ENCODE measurements at regions not wholly inside any gene's neighbourhood (a gene's known extent, or its start where the extent isn't known, plus 50 kb on each side); places are given as distances from the start of the nearest gene placed in this dataset.
"Not testable (repeated sequence)": the region's sequence is repeated elsewhere in the genome, so short reads cannot be mapped to it uniquely, and the experiment has no call there.

GRCh38 chr5:94057217-94057616 is 315.8 kb upstream of the POU5F2 start:
- Mint-ChIP-seq H3K4me3 (no peak overlapping the region), H3K27me3 (no peaks in the 10 kb centered on the region), H3K4me1 (no peaks in the 10 kb centered on the region), H3K36me3 (ENCODE audit: low read depth) (peaks cover 13% of the 10 kb centered on the region), H3K9me3 (peaks cover 9% of the 10 kb centered on the region), H3K27ac (no peak overlapping the region)
- ChIA-PET CTCF (no interaction called here), POLR2A (no interaction called here)
- DNase-seq: no peak

- H3K27me3 Mint-ChIP-seq, H3K4me3 Mint-ChIP-seq, H3K9me3 Mint-ChIP-seq, H3K4me1 Mint-ChIP-seq, H3K27ac Mint-ChIP-seq, CTCF ChIA-PET, DNase-seq, POLR2A ChIA-PET: not testable (repeated sequence)
- H3K36me3 Mint-ChIP-seq (ENCODE audit: low read depth): peaks cover 25% of the 10 kb centered on the region
Observed at GRCh38 chr5:94049307-94049922, 308.0 kb upstream of the POU5F2 start.

DNA sequence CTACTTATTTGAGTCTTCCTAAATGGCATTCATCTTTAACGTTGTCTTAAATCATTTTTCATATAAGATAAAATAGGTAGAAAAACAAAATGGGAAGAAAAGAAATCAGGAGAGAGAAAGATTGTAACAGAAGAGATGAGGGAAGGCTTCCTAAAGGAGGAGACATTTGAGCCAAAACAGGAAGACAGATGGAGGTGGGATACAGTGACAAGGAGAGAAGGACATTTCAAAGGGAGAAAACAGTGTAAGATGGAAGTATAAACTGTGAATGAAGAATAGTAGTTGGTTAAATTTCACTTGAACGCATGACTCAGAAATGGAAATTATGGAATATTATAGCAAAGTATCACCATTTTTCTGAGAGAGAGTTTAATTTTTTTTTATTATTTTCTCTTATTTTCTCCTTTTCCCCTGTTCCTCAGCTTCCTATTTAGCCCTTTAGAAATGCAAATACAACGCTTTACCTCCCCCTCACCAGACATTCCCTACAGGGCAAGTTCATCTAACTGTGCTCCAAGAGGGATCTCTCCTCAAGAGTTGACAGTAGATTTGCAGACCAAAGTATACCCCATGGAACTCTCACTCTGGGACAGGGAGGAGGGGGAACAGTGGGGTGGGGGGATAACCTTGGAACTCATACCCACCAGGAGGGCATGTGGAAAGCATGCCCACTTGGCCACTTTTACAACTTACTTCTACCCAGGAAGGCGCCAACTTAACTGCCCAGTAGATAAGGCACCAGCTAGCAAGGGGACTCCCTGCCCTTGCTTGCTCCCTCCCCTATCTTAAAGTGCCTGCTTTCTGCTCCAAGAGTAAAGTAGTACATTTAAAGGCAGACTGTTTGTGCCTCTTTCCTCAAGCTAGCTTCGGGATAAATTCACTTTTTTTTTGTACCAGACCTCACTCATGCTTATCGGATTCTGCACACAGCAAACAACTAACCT is 304.7 kb upstream of the POU5F2 start:
- CTCF ChIA-PET: no interaction called here

GRCh38 chr5:94043311-94043710 is 301.9 kb upstream of the POU5F2 start:
- no peak overlapping the region for H3K4me3 Mint-ChIP-seq
- H3K36me3 Mint-ChIP-seq (ENCODE audit: low read depth): peaks cover 38% of the 10 kb centered on the region
- no peaks in the 10 kb centered on the region for H3K27me3 Mint-ChIP-seq
- no peak overlapping the region for H3K27ac Mint-ChIP-seq
- peaks cover 6% of the 10 kb centered on the region for H3K9me3 Mint-ChIP-seq
- no peaks in the 10 kb centered on the region for H3K4me1 Mint-ChIP-seq
- ChIA-PET POLR2A (no interaction called here), CTCF (no interaction called here)
- no peak for DNase-seq

More for the DNA sequence above, 304.7 kb upstream of the POU5F2 start:
- POLR2A ChIA-PET: no interaction called here
- no peaks in the 10 kb centered on the region for H3K4me1 Mint-ChIP-seq
- no peak for DNase-seq
- peaks cover 38% of the 10 kb centered on the region for H3K36me3 Mint-ChIP-seq (ENCODE audit: low read depth)
- no peak overlapping the region for H3K4me3 Mint-ChIP-seq
- H3K27me3 Mint-ChIP-seq: no peaks in the 10 kb centered on the region
- no peak overlapping the region for H3K27ac Mint-ChIP-seq
- H3K9me3 Mint-ChIP-seq: peaks cover 6% of the 10 kb centered on the region

DNA sequence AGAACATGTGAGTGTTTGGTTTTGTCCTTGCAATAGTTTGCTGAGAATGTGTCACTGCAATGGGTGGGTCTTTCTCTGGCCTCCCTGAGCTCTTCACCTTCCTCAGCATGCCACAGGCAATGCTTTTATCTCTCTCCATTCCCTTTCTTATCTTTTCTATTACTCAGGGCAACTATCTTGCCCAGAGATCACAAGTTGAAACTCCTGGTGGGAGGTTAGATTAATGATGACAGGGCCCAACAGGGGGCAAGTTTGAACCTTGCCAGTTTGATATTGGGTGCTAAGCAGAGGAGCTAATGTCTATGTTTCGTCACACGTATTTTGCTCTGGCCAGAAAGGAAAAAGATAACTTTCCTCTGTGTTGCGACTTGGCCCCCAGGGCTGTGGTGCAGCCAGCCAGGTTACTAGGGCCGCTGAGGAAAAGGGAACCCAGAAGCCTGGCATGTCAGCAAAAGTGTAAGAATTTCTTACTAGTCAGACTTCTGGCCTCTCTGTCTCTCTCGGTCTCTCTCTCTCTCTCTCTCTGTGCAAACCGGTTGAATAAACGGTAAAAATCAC is 299.3 kb upstream of the POU5F2 start:
- CTCF ChIA-PET: no interaction called here

GRCh38 chr5:94039101-94039500 is 297.7 kb upstream of the POU5F2 start:
- no peak for DNase-seq
- peaks cover 28% of the 10 kb centered on the region for H3K36me3 Mint-ChIP-seq (ENCODE audit: low read depth)
- no peak overlapping the region for H3K27ac Mint-ChIP-seq
- no peak overlapping the region for H3K4me3 Mint-ChIP-seq
- H3K27me3 Mint-ChIP-seq: no peaks in the 10 kb centered on the region
- CTCF ChIA-PET: no interaction called here
- H3K9me3 Mint-ChIP-seq: peaks cover 2% of the 10 kb centered on the region
- no peaks in the 10 kb centered on the region for H3K4me1 Mint-ChIP-seq
- POLR2A ChIA-PET: no interaction called here

More for the DNA sequence above, 299.3 kb upstream of the POU5F2 start:
- no peak overlapping the region for H3K4me3 Mint-ChIP-seq
- H3K27ac Mint-ChIP-seq: no peak overlapping the region
- no peak for DNase-seq
- no peaks in the 10 kb centered on the region for H3K27me3 Mint-ChIP-seq
- H3K36me3 Mint-ChIP-seq (ENCODE audit: low read depth): peaks cover 34% of the 10 kb centered on the region
- peaks cover 6% of the 10 kb centered on the region for H3K9me3 Mint-ChIP-seq
- H3K4me1 Mint-ChIP-seq: no peaks in the 10 kb centered on the region
- POLR2A ChIA-PET: no interaction called here

DNA sequence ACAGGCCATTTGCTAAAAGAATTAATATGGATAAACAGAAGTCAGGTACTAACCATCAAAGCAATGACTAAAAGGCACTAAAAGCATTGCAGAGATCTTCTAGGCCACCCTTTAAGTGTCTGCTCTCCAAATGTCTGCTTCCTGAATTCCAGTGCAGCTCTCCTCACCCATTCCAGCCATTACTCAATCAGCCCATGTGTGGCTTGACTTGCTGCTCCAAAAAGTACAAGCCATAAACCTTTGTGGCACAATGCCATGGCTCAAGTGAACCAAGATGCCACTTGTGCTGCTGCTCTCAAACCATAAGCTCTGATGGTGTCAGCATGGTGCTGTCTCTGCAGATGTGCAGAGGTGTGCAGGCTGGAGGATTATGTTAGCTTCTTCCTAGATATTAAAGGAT is 290.2 kb upstream of the POU5F2 start:
- Mint-ChIP-seq H3K9me3 (peaks cover 3% of the 10 kb centered on the region), H3K4me3 (no peak overlapping the region), H3K36me3 (ENCODE audit: low read depth) (peaks cover 28% of the 10 kb centered on the region), H3K4me1 (no peaks in the 10 kb centered on the region), H3K27me3 (no peaks in the 10 kb centered on the region), H3K27ac (no peak overlapping the region)
- ChIA-PET POLR2A (no interaction called here), CTCF (no interaction called here)
- DNase-seq: no peak

DNA sequence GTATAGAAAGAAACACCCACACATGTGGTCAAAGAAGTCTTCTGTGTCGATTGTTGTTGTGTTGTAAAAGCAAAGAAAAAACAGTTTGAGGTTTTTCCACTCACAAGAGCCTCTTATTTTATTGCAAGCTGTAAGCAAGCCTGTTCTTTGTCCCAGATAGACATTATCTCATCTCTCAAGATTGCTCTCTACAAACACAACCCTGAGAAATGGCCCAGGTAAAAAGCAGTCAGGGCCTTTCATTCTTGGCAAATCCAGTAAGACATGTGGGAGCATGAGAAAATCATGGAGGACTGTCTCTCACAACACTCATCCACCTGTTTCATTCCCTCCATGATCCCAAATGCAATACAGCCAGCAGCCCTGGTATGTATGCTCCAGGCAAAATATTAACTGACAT is 286.6 kb upstream of the POU5F2 start:
- DNase-seq: no peak
- H3K9me3 Mint-ChIP-seq: peaks cover 3% of the 10 kb centered on the region
- H3K27me3 Mint-ChIP-seq: no peaks in the 10 kb centered on the region
- ChIA-PET POLR2A (no interaction called here), CTCF (no interaction called here)
- H3K27ac Mint-ChIP-seq: no peak overlapping the region
- peaks cover 14% of the 10 kb centered on the region for H3K36me3 Mint-ChIP-seq (ENCODE audit: low read depth)
- H3K4me1 Mint-ChIP-seq: no peaks in the 10 kb centered on the region
- no peak overlapping the region for H3K4me3 Mint-ChIP-seq

GRCh38 chr5:94027145-94027544 is 285.7 kb upstream of the POU5F2 start:
- DNase-seq: no peak
- no peak overlapping the region for H3K4me3 Mint-ChIP-seq
- H3K36me3 Mint-ChIP-seq (ENCODE audit: low read depth): peaks cover 18% of the 10 kb centered on the region

DNA sequence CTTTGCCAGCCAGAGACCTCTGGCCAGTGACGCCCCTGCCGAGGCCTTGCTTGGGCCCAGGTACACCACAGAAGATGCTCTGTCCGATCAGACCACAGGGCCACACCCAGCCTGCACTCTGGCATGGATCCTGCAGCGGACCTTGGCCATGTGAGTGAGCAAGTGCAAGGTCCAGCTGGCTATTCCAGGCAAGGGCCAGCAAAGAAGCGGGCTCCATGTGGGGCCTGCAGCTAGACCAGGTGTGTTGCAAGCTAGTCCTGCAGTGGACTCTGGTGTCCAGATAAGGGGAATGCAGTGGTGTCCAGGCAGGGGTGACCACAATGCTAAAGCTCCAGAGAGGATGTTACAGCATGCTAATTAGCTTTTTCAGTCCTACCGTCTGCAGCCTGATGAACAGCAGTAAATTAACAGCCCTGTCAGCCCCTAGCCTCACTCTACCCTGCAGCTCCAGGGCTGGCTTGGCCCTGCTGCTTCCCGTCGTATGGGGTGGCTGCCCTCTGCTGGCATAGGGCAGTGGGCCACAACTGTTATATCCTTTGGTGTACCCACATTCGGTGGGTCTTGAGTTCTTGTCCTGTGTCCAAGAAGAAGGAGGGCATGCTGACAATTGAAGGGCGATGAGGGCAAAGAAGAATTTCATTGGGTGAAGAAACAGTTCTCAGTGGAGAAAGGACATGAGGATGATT is 284.5 kb upstream of the POU5F2 start:
- Mint-ChIP-seq H3K9me3 (peaks cover 5% of the 10 kb centered on the region), H3K27ac (no peak overlapping the region), H3K36me3 (ENCODE audit: low read depth) (peaks cover 20% of the 10 kb centered on the region), H3K4me1 (no peaks in the 10 kb centered on the region), H3K27me3 (no peaks in the 10 kb centered on the region), H3K4me3 (no peak overlapping the region)
- ChIA-PET CTCF (no interaction called here), POLR2A (no interaction called here)
- no peak for DNase-seq

More at GRCh38 chr5:94027145-94027544, 285.7 kb upstream of the POU5F2 start:
- Mint-ChIP-seq H3K9me3 (peaks cover 5% of the 10 kb centered on the region), H3K27me3 (no peaks in the 10 kb centered on the region), H3K27ac (no peak overlapping the region), H3K4me1 (no peaks in the 10 kb centered on the region)
- ChIA-PET POLR2A (no interaction called here), CTCF (no interaction called here)

DNA sequence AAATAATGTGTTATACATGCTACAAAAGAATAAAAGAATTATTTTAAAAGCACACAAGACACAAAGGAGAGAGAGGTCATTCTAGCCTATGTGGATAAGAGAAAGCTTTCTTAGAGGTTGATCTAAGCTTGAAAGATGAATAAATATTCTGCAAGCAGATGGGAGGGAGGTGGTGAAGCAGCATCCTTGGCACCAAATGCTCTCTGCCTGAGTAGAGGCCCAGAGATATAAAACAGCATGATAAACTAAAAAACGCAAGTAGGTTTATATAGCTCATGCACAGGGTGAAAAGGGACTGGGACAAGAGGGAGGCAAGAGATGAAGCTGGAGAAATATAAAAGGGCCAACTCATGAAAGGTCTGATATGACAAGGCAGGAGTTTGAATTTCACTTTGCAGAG is 283.2 kb upstream of the POU5F2 start:
- H3K9me3 Mint-ChIP-seq: peaks cover 11% of the 10 kb centered on the region

DNA sequence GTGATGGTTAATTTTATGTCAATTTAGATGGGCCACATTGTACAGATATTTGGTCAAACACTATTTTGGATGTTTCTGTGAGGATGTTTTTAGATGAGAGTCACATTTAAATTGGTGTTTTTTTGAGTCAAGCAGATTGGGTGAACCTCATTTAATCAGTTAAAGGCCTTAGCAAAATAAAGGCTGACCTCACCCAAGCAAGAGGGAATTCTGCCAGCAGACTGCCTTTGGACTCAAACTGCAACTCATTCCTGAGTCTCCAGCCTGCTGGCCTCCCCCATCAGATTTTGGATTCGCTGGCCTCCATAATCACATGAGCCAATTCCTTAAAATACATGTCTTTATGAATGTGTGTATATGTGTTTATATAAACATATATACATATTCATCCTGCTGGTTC is 282.7 kb upstream of the POU5F2 start:
- Mint-ChIP-seq H3K4me3 (no peak overlapping the region), H3K9me3 (peaks cover 9% of the 10 kb centered on the region), H3K27ac (no peak overlapping the region), H3K36me3 (ENCODE audit: low read depth) (peaks cover 24% of the 10 kb centered on the region), H3K4me1 (no peaks in the 10 kb centered on the region), H3K27me3 (no peaks in the 10 kb centered on the region)
- DNase-seq: no peak
- ChIA-PET CTCF (no interaction called here), POLR2A (no interaction called here)

More for the DNA sequence above, 283.2 kb upstream of the POU5F2 start:
- no peaks in the 10 kb centered on the region for H3K27me3 Mint-ChIP-seq
- DNase-seq: no peak
- POLR2A ChIA-PET: no interaction called here
- no peak overlapping the region for H3K4me3 Mint-ChIP-seq
- H3K4me1 Mint-ChIP-seq: no peaks in the 10 kb centered on the region
- H3K27ac Mint-ChIP-seq: no peak overlapping the region
- CTCF ChIA-PET: no interaction called here
- peaks cover 24% of the 10 kb centered on the region for H3K36me3 Mint-ChIP-seq (ENCODE audit: low read depth)

- CTCF ChIA-PET: no interaction called here
- Mint-ChIP-seq H3K4me1 (no peaks in the 10 kb centered on the region), H3K27ac (no peak overlapping the region), H3K36me3 (ENCODE audit: low read depth) (peaks cover 44% of the 10 kb centered on the region), H3K4me3 (no peak overlapping the region), H3K27me3 (no peaks in the 10 kb centered on the region), H3K9me3 (peaks cover 24% of the 10 kb centered on the region)
- no peak for DNase-seq
- POLR2A ChIA-PET: no interaction called here
Observed at GRCh38 chr5:94021246-94021645, 279.8 kb upstream of the POU5F2 start.

Data from activated CD4-positive, alpha-beta T cell treated with anti-CD3 and anti-CD28 coated beads, Interleukin-2, amount 10 ng/mL, durations not matched to agents 7 days and 5 days (primary cell).